Uterus (tissue), 2 donors: ENCODE measurements at regions not wholly inside any gene's neighbourhood (a gene's known extent, or its start where the extent isn't known, plus 50 kb on each side); places are given as distances from the start of the nearest gene placed in this dataset.

ENCODE experiments used
- CTCF ChIP-seq, 4 experiments: fragments of 200-600 bp in 2 of 4; fragments of 450-650 bp in 2 of 4; sonication (generic) in 2 of 4; IDR thresholded peaks; one replicate each; pipeline ENCODE4 v1.5.1; 2016 to 2019; ENCODE audit warnings: antibody characterized with exemption in 4 of 4, mild to moderate bottlenecking in 2 of 4, moderate library complexity in 1 of 4
- POLR2A ChIP-seq, 2 donors: fragments of 450-650 bp; IDR thresholded peaks; one replicate each; pipeline ENCODE4 v1.6.1; 2016; ENCODE audit warnings: antibody characterized with exemption in 2 of 2, mild to moderate bottlenecking in 1 of 2, moderate library complexity in 1 of 2

- TF ChIP-seq CTCF (IDR thresholded peaks at IDR 0.05) (no peak), POLR2A (IDR thresholded peaks at IDR 0.05) (no peak)
These were observed 412.5 kb downstream of the GJA1 start for GRCh38 chr6:121847806-121848522.
